H1 (cell line): ENCODE measurements at regions not wholly inside any gene's neighbourhood (a gene's known extent, or its start where the extent isn't known, plus 50 kb on each side); places are given as distances from the start of the nearest gene placed in this dataset.

Source experiments
- CTCF ChIA-PET: fragments of 300-600 bp; sonication (Branson Sonifier 250); formaldehyde crosslinking; loops from one replicate; lab custom pipeline; 2021; ENCODE audit not compliant: partially characterized antibody; lab: Charles Lee
- POLR2A ChIA-PET: fragments of 300-600 bp; sonication (Branson Sonifier 250); formaldehyde crosslinking; loops from one replicate; lab custom pipeline; 2021; ENCODE audit warnings: inconsistent platforms; ENCODE audit not compliant: partially characterized antibody; lab: Charles Lee
- DNase-seq, 2 experiments: peaks; one replicate each; pipeline versions ENCODE4 v3.0.0 to v3.0.0-alpha.2; 2010 to 2022; ENCODE audit warnings: low spot score in 2 of 2, low read depth in 1 of 2, mixed read lengths in 1 of 2
- FAIRE-seq: peaks from 2 replicates; lab custom pipeline; 2011; peaks lifted over from hg19 to GRCh38; lab: Jason Lieb, UNC
- H2AFZ ChIP-seq: 2 replicates; pipeline ENCODE4 v1.8.1; 2012; ENCODE audit warnings: low read length, inconsistent platforms
- H2AK5ac ChIP-seq: 2 replicates; pipeline ENCODE4 v1.6.1; 2013; ENCODE audit warnings: low read depth, low read length
- H2BK120ac ChIP-seq: replicated peaks from 2 replicates; pipeline ENCODE3; 2013; ENCODE audit warnings: low read depth, low read length, inconsistent platforms
- H2BK12ac ChIP-seq: 2 replicates; pipeline ENCODE4 v1.6.1; 2013; ENCODE audit warnings: low read depth, low read length
- H2BK15ac ChIP-seq: 2 replicates; pipeline ENCODE4 v1.6.1; 2013; ENCODE audit warnings: low read length
- H2BK20ac ChIP-seq: 2 replicates; pipeline ENCODE4 v1.6.1; 2013; ENCODE audit warnings: low read length
- H2BK5ac ChIP-seq: 2 replicates; pipeline ENCODE4 v1.6.1; 2013; ENCODE audit warnings: low read depth, low read length
- H3K14ac ChIP-seq: 2 replicates; pipeline ENCODE4 v1.6.1; 2013; ENCODE audit warnings: inconsistent platforms; ENCODE audit not compliant: insufficient read length
- H3K18ac ChIP-seq: 2 replicates; pipeline ENCODE4 v1.6.1; 2013; ENCODE audit warnings: low read length; ENCODE audit errors: extremely low read depth
- H3K23ac ChIP-seq: 2 replicates; pipeline ENCODE4 v1.6.1; 2013; ENCODE audit warnings: inconsistent platforms; ENCODE audit not compliant: insufficient read length
- H3K23me2 ChIP-seq: 2 replicates; pipeline ENCODE4 v1.6.1; 2013; ENCODE audit warnings: low read depth, low read length
- H3K27ac ChIP-seq: 2 replicates; pipeline ENCODE4 v1.6.1; 2011; ENCODE audit warnings: low read depth, low read length, inconsistent platforms
- H3K27me3 ChIP-seq, 4 experiments: replicated peaks in 1 of 4; 1 replicate in 1 of 4; 2 replicates in 3 of 4; pipeline versions ENCODE4 v1.6.1 to v1.8.1; 2011 to 2013; ENCODE audit warnings: low read length in 3 of 4, mild to moderate bottlenecking in 3 of 4, inconsistent platforms in 2 of 4, mixed read lengths in 2 of 4, moderate library complexity in 1 of 4; ENCODE audit not compliant: control insufficient read depth in 3 of 4, insufficient read depth in 3 of 4; ENCODE audit errors: extremely low read depth in 1 of 4
- H3K36me3 ChIP-seq, 4 experiments: 2 replicates each; pipeline versions ENCODE4 v1.6.1 to v1.8.1; 2011 to 2013; ENCODE audit warnings: mild to moderate bottlenecking in 4 of 4, low read length in 3 of 4, moderate library complexity in 2 of 4, control low read depth in 1 of 4, inconsistent platforms in 1 of 4; ENCODE audit not compliant: insufficient read depth in 4 of 4, control insufficient read depth in 2 of 4
- H3K4ac ChIP-seq: replicated peaks from 2 replicates; pipeline ENCODE3; 2013; ENCODE audit warnings: low read length, low read depth, mixed read lengths, inconsistent platforms; ENCODE audit not compliant: insufficient read length
- H3K4me1 ChIP-seq, 4 experiments: replicated peaks in 1 of 4; 1 replicate in 1 of 4; 2 replicates in 3 of 4; pipeline versions ENCODE4 v1.6.1 to v1.8.1; 2011 to 2013; ENCODE audit warnings: low read length in 3 of 4, inconsistent platforms in 2 of 4, mixed read lengths in 1 of 4; ENCODE audit not compliant: insufficient read depth in 4 of 4, control insufficient read depth in 3 of 4
- H3K4me2 ChIP-seq, 2 experiments: 2 replicates each; pipeline versions ENCODE4 v1.6.1 to v1.8.1; 2011 to 2013; ENCODE audit warnings: low read depth in 2 of 2, low read length in 2 of 2, control low read depth in 1 of 2, inconsistent platforms in 1 of 2, mild to moderate bottlenecking in 1 of 2; ENCODE audit not compliant: insufficient read depth in 1 of 2
- H3K4me3 ChIP-seq, 4 experiments: fragments of 200-600, 300-600 bp in 1 of 4; sonication (generic), shearing (Covaris generic), sonication (Bioruptor Twin) in 1 of 4; 2 replicates each; pipeline versions ENCODE4 v1.5.1 to v1.8.1; 2011 to 2016; ENCODE audit warnings: low read length in 4 of 4, low read depth in 3 of 4, control low read depth in 2 of 4, inconsistent platforms in 2 of 4, mild to moderate bottlenecking in 2 of 4, mixed read lengths in 1 of 4, moderate library complexity in 1 of 4; ENCODE audit not compliant: insufficient read depth in 2 of 4; ENCODE audit errors: extremely low read depth in 1 of 4
- H3K56ac ChIP-seq: replicated peaks from 2 replicates; pipeline ENCODE3; 2013; ENCODE audit warnings: low read depth, mild to moderate bottlenecking, mixed read lengths, low read length, inconsistent platforms; ENCODE audit not compliant: insufficient read length
- H3K79me1 ChIP-seq: 2 replicates; pipeline ENCODE4 v1.6.1; 2013; ENCODE audit warnings: low read depth, low read length, control low read depth
- H3K79me2 ChIP-seq, 2 experiments: 2 replicates each; pipeline versions ENCODE4 v1.6.1 to v1.8.1; 2012 to 2013; ENCODE audit warnings: low read length in 2 of 2, mild to moderate bottlenecking in 2 of 2, inconsistent platforms in 1 of 2; ENCODE audit not compliant: insufficient read depth in 2 of 2, control insufficient read depth in 1 of 2
- H3K9ac ChIP-seq, 4 experiments: replicated peaks in 1 of 4; 1 replicate in 1 of 4; 2 replicates in 3 of 4; pipeline versions ENCODE4 v1.6.1 to v1.8.1; 2011 to 2013; ENCODE audit warnings: low read depth in 3 of 4, low read length in 3 of 4, control low read depth in 2 of 4, mild to moderate bottlenecking in 2 of 4, moderate library complexity in 2 of 4, inconsistent platforms in 1 of 4; ENCODE audit errors: extremely low read depth in 1 of 4
- H3K9me3 ChIP-seq, 2 experiments: 2 replicates each; pipeline versions ENCODE4 v1.6.1 to v1.8.1; 2012 to 2013; ENCODE audit warnings: mild to moderate bottlenecking in 2 of 2, moderate library complexity in 2 of 2, control low read depth in 1 of 2, inconsistent platforms in 1 of 2, low read depth in 1 of 2, low read length in 1 of 2, mixed read lengths in 1 of 2; ENCODE audit not compliant: insufficient read depth in 2 of 2
- H4K20me1 ChIP-seq, 2 experiments: replicated peaks in 1 of 2; 2 replicates each; pipeline versions ENCODE3 to v1.8.1; 2011 to 2013; ENCODE audit warnings: inconsistent platforms in 2 of 2, low read length in 2 of 2, mild to moderate bottlenecking in 1 of 2; ENCODE audit not compliant: insufficient read depth in 2 of 2, control insufficient read depth in 1 of 2
- H4K5ac ChIP-seq: 2 replicates; pipeline ENCODE4 v1.6.1; 2013; ENCODE audit warnings: low read length, low read depth, mixed read lengths, inconsistent platforms; ENCODE audit not compliant: insufficient read length
- H4K8ac ChIP-seq: 2 replicates; pipeline ENCODE4 v1.8.0; 2013; ENCODE audit warnings: mild to moderate bottlenecking, moderate library complexity, low read length, inconsistent platforms; ENCODE audit not compliant: insufficient read depth; ENCODE audit errors: extremely low read depth
- H4K91ac ChIP-seq: replicated peaks from 2 replicates; pipeline ENCODE3; 2013; ENCODE audit warnings: low read length, mixed read lengths, inconsistent platforms; ENCODE audit not compliant: insufficient read length
- CEBPB ChIP-seq: IDR thresholded peaks from 2 replicates; pipeline ENCODE4 v1.6.1; 2012; ENCODE audit warnings: low read depth, low read length
- EZH2 ChIP-seq: fragments of 200-600 bp; sonication (generic); IDR thresholded peaks from 2 replicates; pipeline ENCODE4 v1.7.1; 2012; ENCODE audit warnings: low read depth, mild to moderate bottlenecking, moderate library complexity, low read length, inconsistent platforms; ENCODE audit not compliant: severe bottlenecking
- JUN ChIP-seq: IDR thresholded peaks from 2 replicates; pipeline ENCODE4 v1.6.1; 2011; ENCODE audit warnings: low read depth, mild to moderate bottlenecking, improper control_type of control experiment, low read length
- JUND ChIP-seq: IDR thresholded peaks from 2 replicates; pipeline ENCODE4 v1.6.1; 2011; ENCODE audit warnings: mild to moderate bottlenecking, improper control_type of control experiment, low read length
- KDM1A ChIP-seq: fragments of 200-600, 300-600 bp; sonication (generic); IDR thresholded peaks from 2 replicates; pipeline ENCODE4 v1.7.1; 2016; ENCODE audit warnings: mild to moderate bottlenecking, low read length, borderline replicate concordance
- KDM5A ChIP-seq: fragments of 200-600 bp; IDR thresholded peaks from 2 replicates; pipeline ENCODE4 v1.7.1; 2012; ENCODE audit warnings: mild to moderate bottlenecking, low read length, inconsistent platforms, mixed read lengths
- RAD21 ChIP-seq, 2 experiments: IDR thresholded peaks in 1 of 2; conservative IDR thresholded peaks in 1 of 2; 2 replicates each; pipeline ENCODE4 v1.6.1; 2011; ENCODE audit warnings: low read depth in 2 of 2, low read length in 2 of 2, improper control_type of control experiment in 1 of 2, inconsistent platforms in 1 of 2, mild to moderate bottlenecking in 1 of 2, moderate library complexity in 1 of 2
- SIRT6 ChIP-seq: IDR thresholded peaks from one replicate; pipeline ENCODE4 v1.7.1; 2012; ENCODE audit warnings: low read length, inconsistent platforms
- WGBS, 2 experiments: shearing (Covaris generic) in 1 of 2; methylation state at CpG; one replicate each; pipeline versions ENCODE4 v1.1.6 to v1.1.7; 2013 to 2015; ENCODE audit warnings: low lambda C conversion rate in 2 of 2, mixed read lengths in 2 of 2, inconsistent platforms in 1 of 2, low coverage in 1 of 2, missing lambda C conversion rate in 1 of 2; ENCODE audit not compliant: insufficient replicate concordance in 2 of 2, insufficient coverage in 1 of 2, insufficient read length in 1 of 2; ENCODE audit errors: extremely low coverage in 1 of 2, missing lambda C conversion rate in 1 of 2; 5-methylcytosine and 5-hydroxymethylcytosine counted together

GRCh38 chr16:86216591-86216990 lies 293.7 kb upstream of the FOXF1 start:
- no peak overlapping the region for H3K23ac ChIP-seq
- no peak overlapping the region for H2BK20ac ChIP-seq
- no peak overlapping the region for H3K4ac ChIP-seq
- DNase-seq (no peak), FAIRE-seq (no peak)
- no peak overlapping the region for H3K4me2 ChIP-seq
- H3K14ac ChIP-seq, result no peak overlapping the region
- H4K5ac ChIP-seq, result no peak overlapping the region
- H3K56ac ChIP-seq, result no peak overlapping the region
- H3K18ac ChIP-seq, result no peak overlapping the region
- H2BK15ac ChIP-seq, result 0 out of 2 replicates have a peak overlapping the region, but pooled peaks have one; percentile 72
- H2BK120ac ChIP-seq, result no peak overlapping the region
- no peak overlapping the region for H3K4me3 ChIP-seq
- H3K79me1 ChIP-seq, result no peaks in the 10 kb centered on the region; the same call in 1 of the 2 replicates
- H3K9me3 ChIP-seq, result no peaks in the 10 kb centered on the region
- H4K8ac ChIP-seq, result no peak overlapping the region
- H3K27me3 ChIP-seq, result no peaks in the 10 kb centered on the region; a peak in 1 of 7 replicates
- no peaks in the 10 kb centered on the region for H3K36me3 ChIP-seq
- H2BK5ac ChIP-seq, result no peak overlapping the region
- no peaks in the 10 kb centered on the region; a peak in 1 of 7 replicates for H3K4me1 ChIP-seq
- no peak overlapping the region for H2AFZ ChIP-seq
- no peak overlapping the region for H2AK5ac ChIP-seq
- H3K23me2 ChIP-seq, result no peaks in the 10 kb centered on the region
- H3K9ac ChIP-seq, result no peak overlapping the region
- H3K79me2 ChIP-seq, result no peaks in the 10 kb centered on the region
- H4K20me1 ChIP-seq, result no peaks in the 10 kb centered on the region
- ChIA-PET CTCF (interaction anchor here (0.6 to 1.9 kb wide), 2 partner anchors 111 to 144 kb away, joined by 4 read pairs; no protein-coding TSS in a partner anchor), POLR2A (no interaction called here)
- no peak overlapping the region for H2BK12ac ChIP-seq
- H4K91ac ChIP-seq, result no peak overlapping the region
- no peak overlapping the region for H3K27ac ChIP-seq
- WGBS, 2 experiments, result 91% methylated on average over 9 of the region's 9 CpGs; no CpG with 5 or more reads in 1 of the 2 experiments
- TF ChIP-seq RAD21 (IDR thresholded peaks at IDR 0.05 in 1 of 2, conservative IDR thresholded peaks at IDR 0.05 in 1 of 2; ENCODE audit: low read depth in 2 of 2, low read length in 2 of 2) (no peak), CEBPB (no peak), SIRT6 (no peak), EZH2 (no peak), KDM1A (no peak), KDM5A (no peak), JUND (no peak), JUN (no peak)
